Gastrocnemius medialis (tissue), 4 donors: ENCODE measurements at regions not wholly inside any gene's neighbourhood (a gene's known extent, or its start where the extent isn't known, plus 50 kb on each side); places are given as distances from the start of the nearest gene placed in this dataset.

Source experiments
- CTCF ChIP-seq, 5 experiments: fragments of 450-650 bp in 3 of 5; fragments of 200-600 bp in 2 of 5; sonication (generic) in 2 of 5; IDR thresholded peaks in 4 of 5; conservative IDR thresholded peaks in 1 of 5; 1 replicate in 4 of 5; 2 replicates in 1 of 5; pipeline ENCODE4 v1.5.1; 2016 to 2019; ENCODE audit warnings: antibody characterized with exemption in 5 of 5, mild to moderate bottlenecking in 3 of 5, moderate library complexity in 3 of 5
- POLR2A ChIP-seq, 2 donors: fragments of 450-650 bp; IDR thresholded peaks; one replicate each; pipeline ENCODE4 v1.6.1; 2017; ENCODE audit warnings: antibody characterized with exemption in 2 of 2, mild to moderate bottlenecking in 2 of 2, moderate library complexity in 2 of 2

GRCh38 chr9:28203036-28203435 is 629.8 kb upstream of the C9orf72 start:
- TF ChIP-seq POLR2A (IDR thresholded peaks at IDR 0.05) (no peak), CTCF (IDR thresholded peaks at IDR 0.05 in 4 of 5, conservative IDR thresholded peaks at IDR 0.05 in 1 of 5) (no peak)
